GM23248 (cell line): ENCODE measurements at regions not wholly inside any gene's neighbourhood (a gene's known extent, or its start where the extent isn't known, plus 50 kb on each side); places are given as distances from the start of the nearest gene placed in this dataset.
A peak's percentile ranks its signal among the peaks of the same experiment; 100 is the strongest.

ENCODE experiments used
- DNase-seq: peaks from one replicate; pipeline ENCODE4 v3.0.0-alpha.2; 2015
- H2AFZ ChIP-seq: fragments of 200-600 bp; sonication (generic); 2 replicates; pipeline ENCODE4 v1.6.1; 2016; ENCODE audit warnings: antibody characterized with exemption
- H3F3A ChIP-seq: fragments of 200-600 bp; sonication (generic); 2 replicates; pipeline ENCODE4 v1.6.1; 2016; ENCODE audit warnings: mild to moderate bottlenecking, antibody characterized with exemption, mixed run types; ENCODE audit not compliant: insufficient read depth
- H3K27ac ChIP-seq: fragments of 200-600 bp; sonication (generic); 2 replicates; pipeline ENCODE4 v1.5.1; 2016; ENCODE audit warnings: mild to moderate bottlenecking
- H3K27me3 ChIP-seq: fragments of 200-600 bp; sonication (generic); replicated peaks from 2 replicates; pipeline ENCODE4 v1.6.1; 2016; ENCODE audit warnings: mild to moderate bottlenecking; ENCODE audit not compliant: insufficient read depth
- H3K36me3 ChIP-seq: fragments of 200-600 bp; sonication (generic); 2 replicates; pipeline ENCODE4 v1.6.1; 2016; ENCODE audit warnings: low read depth, mild to moderate bottlenecking
- H3K4me1 ChIP-seq: fragments of 200-600 bp; sonication (generic); 2 replicates; pipeline ENCODE4 v1.6.1; 2016; ENCODE audit warnings: mild to moderate bottlenecking; ENCODE audit not compliant: insufficient read depth
- H3K4me2 ChIP-seq: fragments of 200-600 bp; sonication (generic); one replicate; pipeline ENCODE4 v1.6.1; 2016; ENCODE audit warnings: mild to moderate bottlenecking; ENCODE audit not compliant: unreplicated experiment
- H3K4me3 ChIP-seq: fragments of 200-600 bp; sonication (generic); 2 replicates; pipeline ENCODE4 v1.5.1; 2016; ENCODE audit warnings: mild to moderate bottlenecking
- H3K79me2 ChIP-seq: fragments of 200-600 bp; sonication (generic); 2 replicates; pipeline ENCODE4 v1.6.1; 2016; ENCODE audit warnings: mild to moderate bottlenecking; ENCODE audit not compliant: insufficient read depth
- H3K9ac ChIP-seq: fragments of 200-600 bp; sonication (generic); 2 replicates; pipeline ENCODE4 v1.6.1; 2016; ENCODE audit warnings: mild to moderate bottlenecking
- H3K9me2 ChIP-seq: fragments of 200-600 bp; sonication (generic); 2 replicates; pipeline ENCODE4 v1.6.1; 2016; ENCODE audit warnings: mixed run types, mild to moderate bottlenecking, moderate library complexity; ENCODE audit not compliant: insufficient read depth
- H3K9me3 ChIP-seq: fragments of 200-600 bp; sonication (generic); one replicate; pipeline ENCODE4 v1.6.1; 2017; ENCODE audit warnings: low read depth
- H4K20me1 ChIP-seq: fragments of 200-600 bp; sonication (generic); 2 replicates; pipeline ENCODE4 v1.6.0; 2016; ENCODE audit not compliant: insufficient read depth
- EZH2 ChIP-seq: fragments of 200-600 bp; sonication (generic); IDR thresholded peaks from 2 replicates; pipeline ENCODE4 v1.6.1; 2018; ENCODE audit warnings: antibody characterized with exemption, mild to moderate bottlenecking; ENCODE audit not compliant: insufficient read depth, poor library complexity, severe bottlenecking
- EZH2phosphoT487 ChIP-seq: fragments of 200-600 bp; sonication (generic); IDR thresholded peaks from 2 replicates; pipeline ENCODE4 v1.6.1; 2018; ENCODE audit warnings: antibody characterized with exemption, moderate library complexity, mild to moderate bottlenecking, low read depth; ENCODE audit not compliant: insufficient read depth
- WGBS, 2 experiments: methylation state at CpG; one replicate each; pipeline ENCODE4 v1.1.6; 2015 to 2017; ENCODE audit warnings: low lambda C conversion rate in 2 of 2, low coverage in 1 of 2; ENCODE audit errors: missing lambda C conversion rate in 2 of 2; 5-methylcytosine and 5-hydroxymethylcytosine counted together
- in situ Hi-C: fragments of 300-500 bp; cut with MboI; formaldehyde crosslinking; loops from 2 replicates; pipeline ENCODE4 v1.15.0; 2020

- Histone ChIP-seq H3K4me2 (no peak overlapping the region), H3K4me3 (no peak overlapping the region), H3K9me3 (no peaks in the 10 kb centered on the region), H3K9me2 (no peaks in the 10 kb centered on the region), H4K20me1 (no peaks in the 10 kb centered on the region), H3K9ac (no peak overlapping the region), H3K27me3 (0 out of 2 replicates have a peak, but pooled peaks cover 13% of the 10 kb centered on the region), H3K27ac (no peak overlapping the region), H2AFZ (no peak overlapping the region), H3K36me3 (no peaks in the 10 kb centered on the region), H3F3A (no peaks in the 10 kb centered on the region), H3K4me1 (no peaks in the 10 kb centered on the region), H3K79me2 (no peaks in the 10 kb centered on the region)
- no peak for DNase-seq
- in situ Hi-C loops = no loop called here
- WGBS, 2 experiments = 81 to 87% methylated on average over 7 of the region's 7 CpGs
- TF ChIP-seq EZH2 (no peak), EZH2phosphoT487 (no peak)
Observed at GRCh38 chr6:33877982-33878535, 74.3 kb upstream of the MLN start.

GRCh38 chr6:33875696-33876095 is 71.9 kb upstream of the MLN start:
- no peaks in the 10 kb centered on the region for H3K36me3 ChIP-seq
- H3K9ac ChIP-seq = no peak overlapping the region
- no peaks in the 10 kb centered on the region for H3K4me1 ChIP-seq
- H2AFZ ChIP-seq = no peak overlapping the region
- H3F3A ChIP-seq = no peaks in the 10 kb centered on the region
- in situ Hi-C loops = no loop called here
- no peaks in the 10 kb centered on the region for H3K79me2 ChIP-seq
- H3K4me2 ChIP-seq = no peak overlapping the region
- no peaks in the 10 kb centered on the region for H4K20me1 ChIP-seq
- DNase-seq = peak; percentile 9
- TF ChIP-seq EZH2phosphoT487 (no peak), EZH2 (no peak)
- H3K4me3 ChIP-seq = no peak overlapping the region
- H3K9me2 ChIP-seq = no peaks in the 10 kb centered on the region
- no peak overlapping the region for H3K27ac ChIP-seq
- H3K27me3 ChIP-seq = 0 out of 2 replicates have a peak, but pooled peaks cover 10% of the 10 kb centered on the region
- WGBS, 2 experiments = 80 to 84% methylated on average over 5 of the region's 5 CpGs
- H3K9me3 ChIP-seq = no peaks in the 10 kb centered on the region

GRCh38 chr6:33875141-33875581 is 71.4 kb upstream of the MLN start:
- Histone ChIP-seq H3K4me3 (no peak overlapping the region), H3K27me3 (0 out of 2 replicates have a peak, but pooled peaks cover 10% of the 10 kb centered on the region), H3K79me2 (no peaks in the 10 kb centered on the region), H4K20me1 (no peaks in the 10 kb centered on the region), H2AFZ (no peak overlapping the region), H3K27ac (no peak overlapping the region), H3K4me1 (no peaks in the 10 kb centered on the region), H3K36me3 (no peaks in the 10 kb centered on the region), H3K9ac (no peak overlapping the region), H3K9me2 (no peaks in the 10 kb centered on the region), H3F3A (no peaks in the 10 kb centered on the region), H3K4me2 (no peak overlapping the region), H3K9me3 (no peaks in the 10 kb centered on the region)
- no peak for TF ChIP-seq EZH2
- TF ChIP-seq EZH2phosphoT487 = no peak
- no peak for DNase-seq
- in situ Hi-C loops = no loop called here
- WGBS, 2 experiments = 42 to 45% methylated on average over 6 of the region's 6 CpGs

GRCh38 chr6:33874136-33874760 is 70.4 kb upstream of the MLN start:
- Histone ChIP-seq H4K20me1 (no peaks in the 10 kb centered on the region), H3K27me3 (peaks cover 10% of the 10 kb centered on the region; the same call in 1 of the 2 replicates), H3K36me3 (no peaks in the 10 kb centered on the region), H3K79me2 (no peaks in the 10 kb centered on the region), H3K4me3 (no peak overlapping the region), H3K4me1 (no peaks in the 10 kb centered on the region), H3K27ac (no peak overlapping the region), H3F3A (no peaks in the 10 kb centered on the region), H3K9me3 (no peaks in the 10 kb centered on the region), H3K4me2 (no peak overlapping the region), H3K9ac (no peak overlapping the region), H3K9me2 (no peaks in the 10 kb centered on the region), H2AFZ (no peak overlapping the region)
- TF ChIP-seq EZH2 (no peak), EZH2phosphoT487 (no peak)
- in situ Hi-C loops = no loop called here
- DNase-seq = no peak
- 78% methylated on average over 17 of the region's 17 CpGs for WGBS, 2 experiments
